Fibroblast of pulmonary artery (primary cell): ENCODE measurements at regions not wholly inside any gene's neighbourhood (a gene's known extent, or its start where the extent isn't known, plus 50 kb on each side); places are given as distances from the start of the nearest gene placed in this dataset.

ENCODE experiments used
- DNase-seq: peaks from one replicate; pipeline ENCODE4 v3.0.0-alpha.2; 2010; ENCODE audit warnings: low read depth
- H3K4me3 ChIP-seq: replicated peaks from 2 replicates; pipeline ENCODE4 v1.5.1; 2011; ENCODE audit warnings: low read depth, mild to moderate bottlenecking, control low read depth, low read length, moderate library complexity
- TF ChIP-seq, protein P1 (sequence below): IDR thresholded peaks from 2 replicates; pipeline ENCODE4 v1.5.1; 2011; ENCODE audit warnings: mild to moderate bottlenecking, control low read depth, low read length, inconsistent platforms; ENCODE audit errors: missing control alignments

DNA sequence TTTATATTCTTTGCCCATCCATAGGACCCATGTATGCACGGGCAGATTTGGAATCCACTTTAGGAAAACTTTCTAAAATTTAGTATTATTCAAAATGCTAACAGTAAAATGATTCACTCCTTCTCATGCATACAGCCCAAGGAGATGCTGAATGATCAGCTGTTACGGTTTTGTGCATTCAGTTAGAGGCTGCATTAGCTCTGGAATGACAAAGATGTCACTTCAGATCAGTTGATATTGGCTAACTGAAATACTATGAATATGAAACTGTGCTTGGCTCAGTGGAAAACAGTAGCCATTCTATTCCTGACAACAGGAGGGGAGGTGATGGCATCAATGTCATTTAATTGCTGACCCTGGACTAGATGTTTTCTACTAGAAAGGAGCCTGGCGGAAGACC, 560.7 kb downstream of the ZNF608 start:
- TF ChIP-seq, protein P1, sequence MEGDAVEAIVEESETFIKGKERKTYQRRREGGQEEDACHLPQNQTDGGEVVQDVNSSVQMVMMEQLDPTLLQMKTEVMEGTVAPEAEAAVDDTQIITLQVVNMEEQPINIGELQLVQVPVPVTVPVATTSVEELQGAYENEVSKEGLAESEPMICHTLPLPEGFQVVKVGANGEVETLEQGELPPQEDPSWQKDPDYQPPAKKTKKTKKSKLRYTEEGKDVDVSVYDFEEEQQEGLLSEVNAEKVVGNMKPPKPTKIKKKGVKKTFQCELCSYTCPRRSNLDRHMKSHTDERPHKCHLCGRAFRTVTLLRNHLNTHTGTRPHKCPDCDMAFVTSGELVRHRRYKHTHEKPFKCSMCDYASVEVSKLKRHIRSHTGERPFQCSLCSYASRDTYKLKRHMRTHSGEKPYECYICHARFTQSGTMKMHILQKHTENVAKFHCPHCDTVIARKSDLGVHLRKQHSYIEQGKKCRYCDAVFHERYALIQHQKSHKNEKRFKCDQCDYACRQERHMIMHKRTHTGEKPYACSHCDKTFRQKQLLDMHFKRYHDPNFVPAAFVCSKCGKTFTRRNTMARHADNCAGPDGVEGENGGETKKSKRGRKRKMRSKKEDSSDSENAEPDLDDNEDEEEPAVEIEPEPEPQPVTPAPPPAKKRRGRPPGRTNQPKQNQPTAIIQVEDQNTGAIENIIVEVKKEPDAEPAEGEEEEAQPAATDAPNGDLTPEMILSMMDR = no peak
- DNase-seq = no peak
- no peak overlapping the region for H3K4me3 ChIP-seq

DNA sequence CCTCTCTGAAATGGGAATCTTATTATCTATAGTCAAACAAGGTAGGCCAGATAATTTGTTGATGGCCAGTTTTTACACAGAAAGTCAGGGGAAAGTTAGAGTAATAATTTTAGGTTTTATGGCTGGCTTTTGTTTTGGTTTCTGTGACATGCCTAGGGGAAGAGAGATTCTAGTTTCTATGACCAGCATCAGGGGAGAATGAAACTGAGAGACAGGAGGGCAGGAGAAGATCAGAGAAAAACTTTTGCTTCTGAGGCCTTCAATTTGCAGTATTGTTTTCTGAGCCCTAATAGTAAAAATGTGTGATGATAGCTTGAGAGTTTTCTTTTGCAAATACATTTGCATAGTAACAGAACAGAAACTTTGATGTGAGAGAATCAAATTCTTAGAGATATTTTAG, 564.3 kb downstream of the ZNF608 start:
- no peak for DNase-seq
- TF ChIP-seq, protein P1 = no peak
- H3K4me3 ChIP-seq = no peak overlapping the region

DNA sequence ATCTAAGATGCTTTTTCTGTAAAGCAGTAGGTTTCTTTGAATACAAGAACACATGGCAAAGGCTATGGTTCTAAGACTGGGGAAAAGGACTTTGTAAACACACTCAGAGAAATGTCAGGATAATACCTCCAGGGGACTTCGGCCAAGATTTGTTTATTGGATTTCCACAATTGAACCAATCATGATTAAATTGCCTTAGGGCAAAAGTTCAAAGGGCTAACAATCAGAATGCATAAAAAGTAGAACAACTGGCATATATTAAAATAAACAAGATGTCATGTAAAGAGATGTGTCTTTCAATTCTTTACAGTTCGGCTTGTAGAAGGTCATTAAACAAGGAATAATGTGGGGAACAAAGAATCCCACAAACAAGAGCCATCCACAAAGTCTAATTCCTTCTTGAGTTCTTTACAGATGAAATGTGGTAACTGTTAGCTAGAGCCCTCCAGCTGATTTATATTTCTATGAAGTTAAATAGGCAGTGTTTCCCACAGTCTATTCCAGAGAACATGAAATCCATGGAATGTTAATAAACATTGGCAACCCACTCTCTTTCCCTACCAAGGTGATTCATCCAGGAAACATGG, 565.5 kb downstream of the ZNF608 start:
- TF ChIP-seq, protein P1 = no peak
- DNase-seq = no peak
- no peak overlapping the region for H3K4me3 ChIP-seq

DNA sequence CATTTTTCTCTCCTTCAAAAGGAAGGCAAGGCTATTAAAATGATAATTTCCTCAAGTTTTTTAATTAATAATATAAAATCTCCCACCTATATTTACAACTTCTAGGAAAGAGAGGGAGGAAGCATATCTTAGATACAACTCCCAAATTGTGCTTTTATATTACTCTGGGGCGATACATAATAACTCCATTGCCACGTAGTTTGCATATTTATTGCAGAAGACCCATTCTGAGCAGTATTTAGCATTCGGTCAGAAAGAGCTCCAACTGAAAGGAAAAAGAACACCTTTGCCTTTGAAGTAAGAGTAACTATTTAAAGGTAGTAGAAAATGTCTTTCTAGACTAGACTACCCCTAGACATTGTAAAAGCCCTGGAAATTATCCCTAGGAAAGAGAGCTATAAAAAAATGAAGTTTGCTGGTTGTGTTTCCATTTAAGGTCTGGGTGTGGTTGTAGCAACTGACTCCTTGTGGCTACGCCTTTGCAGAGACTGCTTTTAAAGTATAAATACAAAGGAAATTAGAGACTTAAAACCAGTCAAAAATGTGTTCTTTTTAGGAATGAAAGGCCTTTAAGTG, 566.1 kb downstream of the ZNF608 start:
- no peak overlapping the region for H3K4me3 ChIP-seq
- DNase-seq = no peak
- TF ChIP-seq, protein P1 = no peak

DNA sequence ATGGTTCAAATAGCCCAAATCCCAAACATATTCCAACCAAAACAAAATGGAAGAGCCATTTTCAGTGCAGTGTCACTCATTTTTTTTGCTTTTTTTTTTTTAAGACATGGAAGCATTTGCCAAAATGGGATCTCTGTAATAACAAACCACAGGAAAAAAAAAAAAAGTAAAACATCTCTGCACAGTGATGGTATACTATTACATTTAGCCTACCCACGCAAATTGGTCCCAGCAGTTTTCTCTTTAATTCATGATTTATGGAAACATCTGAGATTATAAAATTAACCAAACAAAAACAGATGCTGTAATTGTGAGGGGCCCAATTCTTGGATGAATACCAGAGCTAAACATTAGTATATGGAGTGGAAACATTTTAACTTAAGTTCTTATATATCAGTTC, 566.6 kb downstream of the ZNF608 start:
- no peak overlapping the region for H3K4me3 ChIP-seq
- DNase-seq = no peak
- TF ChIP-seq, protein P1 = no peak

DNA sequence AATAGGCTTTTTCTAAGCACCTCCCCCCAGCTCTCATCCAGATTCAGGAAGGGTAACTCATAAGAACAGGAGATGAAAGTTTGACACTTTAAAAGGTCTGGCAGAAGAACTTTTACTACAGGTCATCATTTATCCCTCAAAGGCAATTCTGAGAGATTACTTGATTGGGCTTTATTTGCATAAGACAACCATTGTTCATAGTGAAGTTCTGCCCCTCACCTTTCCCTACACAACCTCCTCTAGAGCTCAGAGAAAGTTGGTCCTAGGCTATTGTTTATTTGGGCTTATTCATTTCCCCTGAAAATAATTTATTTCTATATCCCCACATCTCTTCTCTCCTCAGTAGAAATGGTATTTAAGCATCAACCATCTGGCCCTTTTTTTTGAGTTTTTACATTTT, 568.4 kb downstream of the ZNF608 start:
- TF ChIP-seq, protein P1 = no peak
- DNase-seq = no peak
- no peak overlapping the region for H3K4me3 ChIP-seq

DNA sequence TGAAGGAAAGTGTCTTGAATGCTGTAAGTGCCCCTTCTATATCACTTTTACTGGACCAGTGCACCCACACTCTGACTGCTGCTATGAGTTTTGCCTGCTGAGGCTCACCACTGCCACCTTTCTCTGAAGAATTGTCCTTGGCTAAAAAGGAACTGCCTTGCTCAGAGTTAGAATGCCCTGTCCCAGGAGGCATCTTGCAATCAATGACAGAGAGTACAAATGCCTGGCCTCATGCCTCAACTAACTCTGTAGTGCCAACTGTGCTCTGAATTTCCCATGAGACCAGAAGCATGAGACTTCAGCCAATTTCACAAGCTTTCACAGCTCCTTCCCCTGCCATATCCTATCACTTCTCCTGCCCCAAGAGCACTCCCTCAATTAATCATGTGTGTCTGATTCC, 569.7 kb downstream of the ZNF608 start:
- TF ChIP-seq, protein P1 = no peak
- DNase-seq = peak; percentile 13
- no peak overlapping the region for H3K4me3 ChIP-seq
